Lower lobe of right lung (tissue), 2 donors: ENCODE measurements at regions not wholly inside any gene's neighbourhood (a gene's known extent, or its start where the extent isn't known, plus 50 kb on each side); places are given as distances from the start of the nearest gene placed in this dataset.

Experiments used
- ATAC-seq, 2 donors: fragments of 200-7000 bp; cut with Tn5 transposase; one replicate each; pipeline ENCODE4 v1.9.1; 2020 to 2022; ENCODE audit warnings: mild to moderate bottlenecking in 2 of 2, moderate library complexity in 2 of 2
- DNase-seq: peaks from one replicate; pipeline ENCODE4 v3.0.0-alpha.2; 2020
- H3K27ac ChIP-seq: fragments of 200-600 bp; one replicate; pipeline ENCODE4 v1.8.0; 2022
- H3K27me3 ChIP-seq: fragments of 200-600 bp; one replicate; pipeline ENCODE4 v1.8.0; 2022; ENCODE audit warnings: low read depth
- H3K36me3 ChIP-seq: fragments of 200-600 bp; one replicate; pipeline ENCODE4 v1.8.0; 2022; ENCODE audit warnings: mild to moderate bottlenecking
- H3K4me1 ChIP-seq: fragments of 200-600 bp; one replicate; pipeline ENCODE4 v1.8.0; 2022
- H3K4me3 ChIP-seq: fragments of 200-600 bp; one replicate; pipeline ENCODE4 v1.8.0; 2022; ENCODE audit warnings: mild to moderate bottlenecking
- H3K9me3 ChIP-seq: fragments of 200-600 bp; one replicate; pipeline ENCODE4 v1.8.0; 2022
- CTCF ChIP-seq: fragments of 200-600 bp; IDR thresholded peaks from one replicate; pipeline ENCODE4 v1.8.0; 2022; ENCODE audit warnings: antibody characterized with exemption, mild to moderate bottlenecking
- intact Hi-C: fragments of 100-400 bp; cut with DNase I; formaldehyde crosslinking; loops from one replicate; pipeline ENCODE4 v1.11.0; 2022
- donor health status: DM: no; HTN: yes; CAD: no; lungs with severe emphysema.

DNA sequence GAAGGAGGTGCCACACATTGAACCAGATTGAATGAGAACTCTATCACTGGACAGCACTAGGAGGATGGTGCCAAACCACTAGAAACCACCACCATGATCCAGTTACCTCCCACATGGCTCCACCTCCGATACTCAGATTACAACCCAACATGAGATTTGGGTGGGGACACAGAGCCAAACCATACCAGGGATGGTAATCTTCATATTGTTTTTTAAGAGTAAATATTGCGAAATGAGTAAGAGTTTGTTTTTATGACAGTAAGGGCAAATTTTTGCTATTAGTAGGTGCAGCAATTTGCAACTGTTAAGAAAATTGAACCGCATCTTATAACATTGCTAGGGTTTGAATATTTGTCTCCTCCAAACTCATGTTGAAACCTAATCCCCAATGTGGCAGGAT is 891.5 kb downstream of the NLGN4X start:
- no peaks in the 10 kb centered on the region for H3K9me3 ChIP-seq
- DNase-seq, result no peak
- no peak overlapping the region for H3K4me3 ChIP-seq
- H3K27me3 ChIP-seq, result no peaks in the 10 kb centered on the region
- no peaks in the 10 kb centered on the region for H3K36me3 ChIP-seq
- H3K4me1 ChIP-seq, result no peaks in the 10 kb centered on the region
- no peak for TF ChIP-seq CTCF
- H3K27ac ChIP-seq, result no peak overlapping the region
- ATAC-seq, result no peak
- intact Hi-C loops, result no loop called here

DNA sequence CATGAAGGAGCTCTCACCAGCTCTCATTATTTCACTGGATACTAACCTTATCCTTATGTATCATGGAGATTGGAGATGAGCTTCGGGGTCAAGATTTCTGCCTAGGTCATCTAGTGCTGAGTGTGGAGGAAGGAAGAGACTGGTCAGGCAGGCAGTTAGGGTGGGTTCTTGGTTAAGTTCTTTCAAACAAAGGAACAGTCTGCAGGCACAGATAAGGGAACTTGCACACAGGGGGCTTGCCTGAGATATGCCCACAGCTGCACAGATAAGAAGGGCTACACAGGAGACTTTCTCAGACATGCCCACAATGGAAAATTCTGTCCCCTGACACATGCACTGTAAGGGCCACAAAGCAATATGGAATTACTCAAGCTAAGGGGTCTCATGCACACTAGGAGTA is 904.1 kb downstream of the NLGN4X start:
- ATAC-seq, result no peak

DNA sequence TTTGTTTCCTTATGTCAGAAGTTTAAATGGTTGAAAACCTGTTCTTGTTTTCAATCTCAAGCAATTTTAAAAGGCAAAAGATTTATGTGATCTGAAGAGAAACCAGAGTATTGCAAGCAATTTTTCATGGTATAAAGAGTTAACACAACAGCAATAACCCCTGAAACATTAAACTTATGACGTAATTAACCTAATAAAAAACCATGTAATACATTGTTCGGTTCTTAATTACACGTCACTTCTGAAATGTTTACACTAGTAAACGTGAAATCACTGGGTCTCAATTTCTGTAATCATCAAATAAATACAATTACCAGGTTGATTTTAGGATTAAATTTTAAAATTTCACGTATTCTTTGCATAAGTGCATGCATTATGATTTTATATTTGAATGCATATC is 914.5 kb downstream of the NLGN4X start:
- Histone ChIP-seq H3K4me1 (no peaks in the 10 kb centered on the region), H3K4me3 (no peak overlapping the region), H3K36me3 (no peaks in the 10 kb centered on the region), H3K27me3 (no peaks in the 10 kb centered on the region), H3K9me3 (no peaks in the 10 kb centered on the region), H3K27ac (no peak overlapping the region)
- ATAC-seq (no peak), DNase-seq (no peak)
- TF ChIP-seq CTCF, result no peak
- intact Hi-C loops, result no loop called here

More for the DNA sequence above, 904.1 kb downstream of the NLGN4X start:
- Histone ChIP-seq H3K36me3 (no peaks in the 10 kb centered on the region), H3K27ac (no peak overlapping the region), H3K27me3 (no peaks in the 10 kb centered on the region), H3K9me3 (no peaks in the 10 kb centered on the region), H3K4me3 (no peak overlapping the region), H3K4me1 (no peaks in the 10 kb centered on the region)
- intact Hi-C loops, result no loop called here
- no peak for DNase-seq
- TF ChIP-seq CTCF, result no peak

DNA sequence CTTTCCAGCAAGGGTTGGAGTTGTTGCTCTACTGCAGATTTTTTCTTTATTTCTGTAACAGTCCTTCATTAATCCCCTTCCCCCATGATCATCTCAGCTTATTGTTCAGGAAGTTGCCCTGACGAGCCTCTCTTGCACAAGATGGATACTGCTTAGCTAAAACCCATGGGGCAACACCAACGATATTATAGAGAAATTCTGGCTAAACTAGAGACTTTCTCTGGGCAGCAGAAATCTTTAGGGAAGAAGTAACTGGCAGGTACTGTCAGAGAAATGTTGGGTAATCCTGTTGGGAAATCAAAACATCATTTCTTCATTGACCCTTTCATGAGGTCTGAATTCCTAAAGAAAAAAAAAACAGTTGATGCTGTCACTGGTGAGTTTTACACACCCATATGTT is 921.3 kb downstream of the NLGN4X start:
- Histone ChIP-seq H3K4me3 (no peak overlapping the region), H3K27ac (no peak overlapping the region), H3K4me1 (no peaks in the 10 kb centered on the region), H3K9me3 (no peaks in the 10 kb centered on the region), H3K36me3 (no peaks in the 10 kb centered on the region), H3K27me3 (no peaks in the 10 kb centered on the region)
- intact Hi-C loops, result no loop called here
- DNase-seq (no peak), ATAC-seq (no peak)
- TF ChIP-seq CTCF, result no peak

GRCh38 chrX:5306654-5307121 is 922.0 kb downstream of the NLGN4X start:
- ATAC-seq, result peak in 1 of 2 donors; percentile 36
- intact Hi-C loops, result no loop called here
- Histone ChIP-seq H3K4me3 (no peak overlapping the region), H3K27ac (no peak overlapping the region), H3K4me1 (no peaks in the 10 kb centered on the region), H3K9me3 (no peaks in the 10 kb centered on the region), H3K36me3 (no peaks in the 10 kb centered on the region), H3K27me3 (no peaks in the 10 kb centered on the region)
- DNase-seq, result no peak
- TF ChIP-seq CTCF, result no peak

GRCh38 chrX:5305452-5305851 is 923.2 kb downstream of the NLGN4X start:
- H3K4me1 ChIP-seq, result no peaks in the 10 kb centered on the region
- intact Hi-C loops, result no loop called here

More at GRCh38 chrX:5305452-5305851, 923.2 kb downstream of the NLGN4X start:
- ATAC-seq (no peak), DNase-seq (no peak)
- Histone ChIP-seq H3K27me3 (no peaks in the 10 kb centered on the region), H3K4me3 (no peak overlapping the region), H3K27ac (no peak overlapping the region), H3K36me3 (no peaks in the 10 kb centered on the region), H3K9me3 (no peaks in the 10 kb centered on the region)
- no peak for TF ChIP-seq CTCF
